ENCODE measurements at regions not wholly inside any gene's neighbourhood (a gene's known extent, or its start where the extent isn't known, plus 50 kb on each side); places are given as distances from the start of the nearest gene placed in this dataset.
A peak's percentile ranks its signal among the peaks of the same experiment; 100 is the strongest.

- DNase-seq, result no peak
Measured at GRCh38 chr9:8085986-8086385, 286.4 kb upstream of the DMAC1 start.

- no peak for DNase-seq
Measured at GRCh38 chr9:8078641-8079140, 279.1 kb upstream of the DMAC1 start.

- DNase-seq, result no peak
Measured at GRCh38 chr9:8074713-8075286, 275.2 kb upstream of the DMAC1 start.

- DNase-seq, result no peak
Measured at GRCh38 chr9:8071445-8071798, 271.8 kb upstream of the DMAC1 start.

- no peak for DNase-seq
Measured at GRCh38 chr9:8070779-8071444, 271.3 kb upstream of the DMAC1 start.

- no peak for DNase-seq
Measured at GRCh38 chr9:8062459-8062858, 262.9 kb upstream of the DMAC1 start.

- no peak for DNase-seq
Measured at GRCh38 chr9:8053501-8053900, 253.9 kb upstream of the DMAC1 start.

- DNase-seq, result no peak
Measured at GRCh38 chr9:8052991-8053390, 253.4 kb upstream of the DMAC1 start.

- DNase-seq, result no peak
Measured at GRCh38 chr9:8037745-8038144, 238.2 kb upstream of the DMAC1 start.

- no peak for DNase-seq
Measured at GRCh38 chr9:8036914-8037524, 237.4 kb upstream of the DMAC1 start.

GRCh38 chr9:8033794-8034193 is 234.2 kb upstream of the DMAC1 start:
- no peak for DNase-seq

- DNase-seq, result no peak
Measured at GRCh38 chr9:8030095-8030494, 230.5 kb upstream of the DMAC1 start.

GRCh38 chr9:8027351-8027750 is 227.8 kb upstream of the DMAC1 start:
- DNase-seq, result no peak

- no peak for DNase-seq
Measured at GRCh38 chr9:8025551-8025950, 226.0 kb upstream of the DMAC1 start.

GRCh38 chr9:8020186-8020585 is 220.6 kb upstream of the DMAC1 start:
- DNase-seq, result no peak

GRCh38 chr9:8019636-8020035 is 220.1 kb upstream of the DMAC1 start:
- no peak for DNase-seq

- no peak for DNase-seq
Measured at GRCh38 chr9:8014997-8015682, 215.6 kb upstream of the DMAC1 start.

GRCh38 chr9:8012986-8013385 is 213.4 kb upstream of the DMAC1 start:
- no peak for DNase-seq

GRCh38 chr9:8011974-8012373 is 212.4 kb upstream of the DMAC1 start:
- DNase-seq, result peak; percentile 58

- no peak for DNase-seq
Measured at GRCh38 chr9:7996558-7996957, 197.0 kb upstream of the DMAC1 start.

GRCh38 chr9:7988644-7989280 is 189.2 kb upstream of the DMAC1 start:
- DNase-seq, result no peak

GRCh38 chr9:7984692-7985091 is 185.1 kb upstream of the DMAC1 start:
- no peak for DNase-seq

- no peak for DNase-seq
Measured at GRCh38 chr9:7984203-7984602, 184.6 kb upstream of the DMAC1 start.
